Dermis blood vessel endothelial cell (primary cell): ENCODE measurements at regions not wholly inside any gene's neighbourhood (a gene's known extent, or its start where the extent isn't known, plus 50 kb on each side); places are given as distances from the start of the nearest gene placed in this dataset.

ENCODE experiments used
- DNase-seq: peaks from one replicate; pipeline ENCODE4 v3.0.0; 2010

GRCh38 chr2:479490-480176 lies 191.7 kb upstream of the ALKAL2 start:
- DNase-seq, result no peak

GRCh38 chr2:479031-479430 lies 191.1 kb upstream of the ALKAL2 start:
- no peak for DNase-seq

- no peak for DNase-seq
Observed at GRCh38 chr2:471560-471959, 183.7 kb upstream of the ALKAL2 start.

GRCh38 chr2:469514-469913 lies 181.6 kb upstream of the ALKAL2 start:
- no peak for DNase-seq

GRCh38 chr2:468648-469336 lies 180.9 kb upstream of the ALKAL2 start:
- no peak for DNase-seq

GRCh38 chr2:467892-468647 lies 180.2 kb upstream of the ALKAL2 start:
- no peak for DNase-seq

GRCh38 chr2:467543-467891 lies 179.6 kb upstream of the ALKAL2 start:
- no peak for DNase-seq

GRCh38 chr2:467101-467500 lies 179.2 kb upstream of the ALKAL2 start:
- no peak for DNase-seq

GRCh38 chr2:464562-465309 lies 176.8 kb upstream of the ALKAL2 start:
- DNase-seq, result no peak

- no peak for DNase-seq
Observed at GRCh38 chr2:460861-461260, 173.0 kb upstream of the ALKAL2 start.

- no peak for DNase-seq
Observed at GRCh38 chr2:459931-460330, 172.0 kb upstream of the ALKAL2 start.

- DNase-seq, result no peak
Observed at GRCh38 chr2:458425-458815, 170.5 kb upstream of the ALKAL2 start.

GRCh38 chr2:457792-458424 lies 170.0 kb upstream of the ALKAL2 start:
- no peak for DNase-seq

- no peak for DNase-seq
Observed at GRCh38 chr2:457262-457661, 169.4 kb upstream of the ALKAL2 start.

GRCh38 chr2:455913-456312 lies 168.0 kb upstream of the ALKAL2 start:
- DNase-seq, result no peak

- DNase-seq, result no peak
Observed at GRCh38 chr2:455015-455705, 167.3 kb upstream of the ALKAL2 start.

GRCh38 chr2:453132-453531 lies 165.2 kb upstream of the ALKAL2 start:
- DNase-seq, result no peak

GRCh38 chr2:451495-451894 lies 163.6 kb upstream of the ALKAL2 start:
- DNase-seq, result no peak

GRCh38 chr2:449246-450067 lies 161.6 kb upstream of the ALKAL2 start:
- no peak for DNase-seq

- DNase-seq, result no peak
Observed at GRCh38 chr2:447902-448665, 160.2 kb upstream of the ALKAL2 start.
